ENCODE measurements at regions not wholly inside any gene's neighbourhood (a gene's known extent, or its start where the extent isn't known, plus 50 kb on each side); places are given as distances from the start of the nearest gene placed in this dataset.

GRCh38 chr2:198414976-198415375 is 610.6 kb downstream of the PLCL1 start:
- DNase-seq (ENCODE audit: low read depth): no peak

DNA sequence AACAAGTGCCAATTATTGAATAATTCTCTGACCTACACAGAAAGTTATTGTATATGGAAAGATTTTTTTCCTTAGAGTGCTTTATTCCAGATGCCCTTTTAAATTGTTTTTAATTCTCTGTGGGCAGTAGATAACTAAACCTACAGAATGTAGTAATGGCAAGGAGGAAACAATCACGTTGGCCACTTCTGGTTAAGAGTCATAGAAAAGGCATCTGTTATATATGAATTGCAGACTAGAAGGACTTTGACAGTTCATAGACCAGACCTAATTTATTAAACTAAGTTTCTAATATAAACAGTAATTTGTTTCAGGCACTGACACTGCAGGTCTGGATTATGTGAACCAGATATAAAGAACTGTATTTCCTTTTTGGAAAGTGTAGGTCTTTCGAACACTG is 607.5 kb downstream of the PLCL1 start:
- no peak for DNase-seq (ENCODE audit: low read depth)

DNA sequence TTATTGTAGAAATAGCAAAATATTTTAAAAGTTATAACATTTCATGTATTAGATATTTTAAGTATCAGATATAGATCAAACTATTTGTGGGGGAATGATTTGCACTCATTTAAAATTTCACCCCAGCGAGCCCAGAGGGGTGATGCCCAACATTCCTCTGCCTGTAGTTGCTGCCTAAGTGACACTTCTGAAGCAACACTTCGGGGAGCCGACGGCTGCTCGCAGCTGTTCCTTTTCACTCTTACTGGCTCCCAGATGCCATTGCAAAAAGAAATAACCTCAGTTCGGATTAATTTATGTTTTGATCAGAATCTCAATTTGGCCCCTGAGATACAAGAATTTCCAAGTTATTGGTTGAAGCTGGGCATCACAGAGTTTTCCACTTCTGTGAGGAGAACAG is 603.8 kb downstream of the PLCL1 start:
- DNase-seq (ENCODE audit: low read depth): no peak

- no peak for DNase-seq (ENCODE audit: low read depth)
These were observed 600.9 kb downstream of the PLCL1 start for GRCh38 chr2:198405311-198405710.

DNA sequence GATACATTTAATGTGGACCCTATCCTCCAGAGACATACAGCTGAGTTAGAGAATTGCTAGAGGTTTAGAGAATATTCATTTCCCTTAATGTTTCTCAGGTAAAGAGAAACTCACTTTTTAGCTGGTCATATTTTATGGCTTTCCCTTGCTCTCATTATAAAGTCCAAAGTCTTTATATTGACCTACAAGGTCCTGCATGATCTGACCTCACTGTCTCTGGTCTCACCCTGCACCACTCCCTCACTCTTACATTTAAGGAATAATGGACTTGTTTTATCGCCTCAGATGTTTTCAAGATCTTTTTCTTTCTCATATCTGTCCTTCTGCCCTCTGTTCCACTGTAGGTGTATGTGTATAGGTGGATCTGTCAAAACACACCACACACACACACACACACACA is 597.3 kb downstream of the PLCL1 start:
- DNase-seq (ENCODE audit: low read depth): no peak

DNA sequence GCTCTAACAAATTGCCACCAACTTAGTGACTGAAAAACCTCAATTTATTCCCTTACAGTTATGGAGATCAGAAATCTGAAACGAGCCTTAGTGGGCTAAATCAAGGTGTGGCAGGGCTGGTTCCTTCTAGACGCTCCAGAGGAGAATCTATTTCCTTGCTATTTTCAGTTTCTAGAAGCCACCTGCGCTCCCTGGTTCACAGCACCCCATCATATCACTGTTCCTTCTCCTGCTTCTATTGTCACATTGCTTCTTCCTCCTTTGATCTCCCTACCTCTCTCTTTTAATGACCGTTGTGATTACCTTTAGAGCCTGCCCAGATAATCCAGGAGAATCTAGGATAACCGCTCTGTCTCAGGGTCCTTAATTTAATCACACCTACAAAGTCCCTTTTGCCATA is 596.6 kb downstream of the PLCL1 start:
- no peak for DNase-seq (ENCODE audit: low read depth)

DNA sequence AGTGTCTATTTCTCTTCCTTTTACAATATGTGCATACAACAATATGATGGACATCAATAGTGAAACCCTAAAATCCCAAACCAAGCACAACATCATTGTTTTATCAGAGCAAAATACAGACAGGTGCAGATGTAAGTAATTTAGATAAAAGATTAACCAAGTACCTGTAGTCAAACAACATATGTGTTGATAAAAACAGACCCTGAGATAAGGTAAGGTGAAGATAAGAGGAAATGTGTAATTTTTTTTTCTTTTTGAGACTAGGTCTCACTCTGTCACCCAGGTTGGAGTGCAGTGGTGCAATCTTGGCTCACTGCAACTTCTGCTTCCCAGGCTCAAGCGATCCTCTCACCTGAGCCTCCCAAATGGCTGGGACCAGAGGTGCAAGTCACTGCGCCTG is 589.8 kb downstream of the PLCL1 start:
- no peak for DNase-seq (ENCODE audit: low read depth)

GRCh38 chr2:198390670-198391069 is 586.3 kb downstream of the PLCL1 start:
- DNase-seq (ENCODE audit: low read depth): no peak

DNA sequence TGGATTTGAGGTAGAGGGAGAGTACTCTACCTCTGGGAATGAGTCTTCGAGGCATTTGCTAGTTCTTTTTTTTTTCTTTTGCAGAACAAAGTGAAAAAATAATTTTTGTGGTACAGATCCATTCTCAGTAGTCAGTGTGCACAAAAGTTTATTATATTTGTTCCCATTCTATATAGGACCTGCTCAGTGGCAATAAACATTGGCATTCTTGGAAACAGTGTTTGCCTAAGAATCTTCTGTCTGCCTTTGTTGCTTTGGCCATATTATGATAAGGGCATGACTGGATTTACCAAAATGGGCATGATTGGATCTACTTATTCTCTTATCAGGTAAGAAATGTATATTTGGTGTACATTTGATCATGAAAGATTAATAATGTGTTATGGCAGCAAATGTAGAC is 583.3 kb downstream of the PLCL1 start:
- no peak for DNase-seq (ENCODE audit: low read depth)

- DNase-seq (ENCODE audit: low read depth): no peak
These were observed 581.5 kb downstream of the PLCL1 start for GRCh38 chr2:198385856-198386255.

DNA sequence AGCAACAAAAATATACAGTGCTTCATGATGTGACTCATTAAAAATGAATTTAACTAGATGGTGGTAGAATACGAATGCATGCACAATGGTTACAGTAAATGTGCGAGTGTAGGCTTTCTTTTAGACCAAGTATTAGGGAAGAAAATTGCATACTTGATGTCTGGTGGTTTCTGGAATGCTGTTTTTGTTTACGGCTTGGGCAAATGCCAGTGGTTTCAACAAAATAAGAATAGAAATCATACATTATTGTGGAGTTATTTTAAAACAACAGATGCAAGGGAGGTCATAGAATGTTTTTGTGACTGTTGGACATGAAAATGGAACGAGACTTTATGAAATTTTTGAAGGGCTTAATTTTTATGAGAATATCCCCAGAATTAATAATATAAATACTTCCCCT is 580.9 kb downstream of the PLCL1 start:
- DNase-seq (ENCODE audit: low read depth): no peak

- DNase-seq (ENCODE audit: low read depth): no peak
These were observed 579.0 kb downstream of the PLCL1 start for GRCh38 chr2:198383392-198383791.

GRCh38 chr2:198382811-198383210 is 578.4 kb downstream of the PLCL1 start:
- DNase-seq (ENCODE audit: low read depth): no peak

DNA sequence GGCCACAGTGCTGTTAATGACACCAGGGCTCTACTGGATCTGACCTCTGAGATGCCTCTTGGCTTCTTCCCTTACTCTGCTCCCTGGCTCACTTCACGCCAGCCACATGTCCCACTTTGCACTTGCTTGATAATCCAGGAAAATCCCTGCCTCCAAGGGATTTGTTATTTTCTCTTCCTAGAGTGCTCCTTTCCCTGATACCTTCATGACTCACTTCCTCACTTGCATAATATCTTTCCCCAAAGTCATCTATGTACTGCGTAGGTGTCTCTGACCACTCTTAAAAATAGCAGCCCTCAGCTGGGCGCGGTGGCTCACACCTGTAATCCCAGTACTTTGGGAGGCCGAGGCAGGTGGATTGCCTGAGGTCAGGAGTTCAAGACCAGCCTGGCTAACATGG is 572.3 kb downstream of the PLCL1 start:
- DNase-seq (ENCODE audit: low read depth): peak; percentile 30

DNA sequence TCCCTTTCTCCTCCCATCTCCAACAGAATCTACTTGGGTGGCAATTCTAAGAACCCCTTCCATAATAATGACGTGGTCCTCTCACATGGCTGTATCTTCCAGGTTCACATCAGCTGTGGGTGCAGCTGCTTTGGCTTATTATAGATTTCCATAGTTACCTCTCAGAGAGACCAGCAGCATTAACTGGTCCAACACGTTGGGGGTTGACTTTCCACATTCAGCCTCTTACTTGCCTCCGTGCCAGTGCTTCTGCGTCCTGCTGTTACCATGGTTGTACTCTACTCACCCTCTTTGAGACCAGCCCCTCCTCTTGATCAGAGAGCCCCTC is 570.7 kb downstream of the PLCL1 start:
- DNase-seq (ENCODE audit: low read depth): no peak

DNA sequence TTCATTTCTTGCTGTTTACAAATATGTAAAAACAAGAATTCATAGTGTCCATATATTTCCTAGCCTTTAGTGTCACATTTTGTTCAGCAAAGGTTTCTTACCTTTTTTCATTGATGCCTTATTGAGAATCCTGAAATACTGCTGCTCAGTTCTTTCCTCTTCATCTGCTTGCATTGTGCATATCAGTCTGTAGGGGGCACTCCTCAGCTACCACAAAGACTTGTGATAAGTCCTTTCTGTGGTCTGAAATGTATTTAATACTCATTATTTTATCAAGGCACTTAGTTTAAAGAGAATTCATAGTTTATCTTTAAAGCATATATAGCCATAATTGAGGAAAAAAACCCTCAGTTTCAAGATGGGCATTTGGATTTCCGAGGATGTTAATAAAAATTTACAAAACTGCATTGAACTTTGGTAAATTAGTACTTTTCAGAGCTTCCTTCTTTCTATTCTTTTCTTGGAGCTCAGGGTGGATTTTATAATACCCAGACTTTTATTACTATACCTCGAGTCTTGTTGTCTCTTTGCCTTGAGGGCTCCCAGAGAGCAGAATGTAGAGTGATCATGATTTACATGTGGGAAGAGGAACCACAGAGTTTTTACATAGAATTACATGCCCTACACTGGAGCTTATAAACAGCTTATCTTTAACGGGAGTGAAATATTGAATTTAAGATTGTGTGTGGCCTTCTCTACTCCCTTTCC is 570.1 kb downstream of the PLCL1 start:
- peak; percentile 70 for DNase-seq (ENCODE audit: low read depth)

DNA sequence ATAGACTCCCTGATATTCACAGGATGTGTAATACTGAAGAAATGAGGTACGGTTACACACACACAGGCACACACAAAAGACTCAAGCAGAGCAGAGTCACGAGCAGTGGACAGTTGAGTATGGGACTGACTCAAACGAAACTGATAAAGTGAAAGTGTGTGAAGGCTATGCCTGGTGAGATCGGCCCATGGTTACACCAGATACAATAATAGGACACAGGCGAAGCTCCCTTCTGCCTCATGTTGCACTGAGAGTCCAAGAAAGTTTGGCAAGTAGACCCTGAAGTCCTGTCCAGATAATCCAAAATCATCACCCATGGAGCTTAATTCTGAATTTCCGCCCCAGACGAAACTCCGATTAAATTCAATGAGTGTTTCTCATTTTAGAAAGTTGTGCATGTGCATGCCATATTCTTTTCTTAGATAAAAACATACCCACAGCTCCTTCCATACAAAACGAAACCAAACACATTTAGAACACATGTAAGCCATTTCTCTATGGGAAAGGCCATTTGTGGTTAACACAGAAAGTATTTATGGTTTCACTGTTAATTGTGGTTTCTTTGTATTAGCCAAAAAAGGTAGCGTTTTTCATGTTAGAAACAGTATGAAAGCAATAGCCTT is 567.6 kb downstream of the PLCL1 start:
- no peak for DNase-seq (ENCODE audit: low read depth)

- no peak for DNase-seq (ENCODE audit: low read depth)
These were observed 566.9 kb downstream of the PLCL1 start for GRCh38 chr2:198371329-198371728.

DNA sequence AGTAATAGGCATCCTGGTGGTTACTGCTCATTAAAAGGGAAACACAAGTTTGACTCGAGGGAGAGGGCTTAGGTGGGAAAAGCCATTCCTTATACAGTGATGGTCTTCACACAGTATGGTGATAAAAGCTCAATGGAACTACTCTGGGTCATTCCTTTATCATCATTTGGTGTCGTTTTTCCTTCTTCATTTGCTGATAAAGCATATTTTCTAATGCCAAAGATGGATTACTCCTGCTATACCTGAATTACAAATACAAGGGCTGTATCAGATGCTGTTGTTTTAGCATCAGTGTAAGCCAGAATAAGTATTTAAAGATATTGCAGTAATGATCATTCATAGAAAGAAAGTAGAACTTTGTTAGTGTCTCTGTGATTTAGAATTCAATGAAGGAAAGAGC is 563.7 kb downstream of the PLCL1 start:
- DNase-seq (ENCODE audit: low read depth): no peak

- DNase-seq (ENCODE audit: low read depth): no peak
These were observed 558.3 kb downstream of the PLCL1 start for GRCh38 chr2:198362740-198363139.

DNA sequence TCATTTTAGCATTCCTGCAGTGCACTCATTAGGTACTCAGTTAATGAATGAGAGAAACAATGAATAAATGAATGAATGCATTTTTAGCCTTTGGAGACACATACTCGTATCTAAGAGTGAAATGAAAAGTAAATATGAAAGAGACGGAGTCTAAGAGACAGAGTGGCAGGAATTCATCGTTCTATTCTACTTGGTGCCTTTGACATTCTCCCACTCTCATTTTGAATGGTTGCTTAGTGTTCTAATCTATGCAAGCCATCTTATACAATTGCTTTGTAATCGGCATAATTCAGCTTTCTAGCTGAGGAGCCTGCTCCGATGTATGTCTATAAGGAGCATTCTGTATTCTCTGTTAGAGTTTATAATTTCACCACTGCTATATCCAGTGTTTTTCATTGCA is 554.9 kb downstream of the PLCL1 start:
- DNase-seq (ENCODE audit: low read depth): no peak

GRCh38 chr2:198356157-198356556 is 551.8 kb downstream of the PLCL1 start:
- no peak for DNase-seq (ENCODE audit: low read depth)

- DNase-seq (ENCODE audit: low read depth): no peak
These were observed 547.3 kb downstream of the PLCL1 start for GRCh38 chr2:198351647-198352046.

- DNase-seq (ENCODE audit: low read depth): no peak
These were observed 543.6 kb downstream of the PLCL1 start for GRCh38 chr2:198347946-198348345.
